Body of pancreas (tissue), 4 donors: ENCODE measurements at regions not wholly inside any gene's neighbourhood (a gene's known extent, or its start where the extent isn't known, plus 50 kb on each side); places are given as distances from the start of the nearest gene placed in this dataset.

Source experiments
- ATAC-seq: fragments of 150-250 bp; one replicate; pipeline ENCODE4 v1.9.1; 2016
- DNase-seq, 4 donors: peaks; one replicate each; pipeline ENCODE4 v3.0.0-alpha.2; 2019
- H3K27ac ChIP-seq, 4 donors: fragments of 200-600 bp; sonication (generic); 1 replicate in 3 of 4; 2 replicates in 1 of 4; pipeline versions ENCODE4 v1.5.1 to v1.6.1; 2016 to 2019; ENCODE audit warnings: mild to moderate bottlenecking in 1 of 4, mixed read lengths in 1 of 4, moderate library complexity in 1 of 4
- H3K27me3 ChIP-seq, 2 donors: fragments of 200-600 bp; sonication (generic); one replicate each; pipeline ENCODE4 v1.6.0; 2016; ENCODE audit warnings: mild to moderate bottlenecking in 1 of 2
- H3K36me3 ChIP-seq, 2 donors: fragments of 200-600 bp; sonication (generic); replicated peaks in 1 of 2; 2 replicates each; pipeline ENCODE4 v1.5.1; 2016; ENCODE audit warnings: low read depth in 2 of 2; ENCODE audit not compliant: insufficient read depth in 1 of 2
- H3K4me1 ChIP-seq: fragments of 200-600 bp; sonication (generic); one replicate; pipeline ENCODE4 v1.6.0; 2016
- H3K4me3 ChIP-seq, 2 donors: fragments of 200-600 bp; sonication (generic); 1 replicate in 1 of 2; 2 replicates in 1 of 2; pipeline ENCODE4 v1.5.1; 2016 to 2019
- H3K9me3 ChIP-seq, 3 donors: fragments of 200-600 bp; sonication (generic); 1 replicate in 2 of 3; 2 replicates in 1 of 3; pipeline ENCODE4 v1.5.1; 2016
- CTCF ChIP-seq, 7 experiments: fragments of 450-650 bp in 4 of 7; fragments of 200-600 bp in 3 of 7; sonication (generic) in 3 of 7; IDR thresholded peaks; one replicate each; pipeline ENCODE4 v1.5.1; 2016 to 2019; ENCODE audit warnings: antibody characterized with exemption in 7 of 7
- POLR2A ChIP-seq, 3 donors: fragments of 450-650 bp; IDR thresholded peaks; one replicate each; pipeline ENCODE4 v1.6.1; 2016; ENCODE audit warnings: antibody characterized with exemption in 3 of 3, mild to moderate bottlenecking in 2 of 3
- WGBS, 2 donors: methylation state at CpG; one replicate each; pipeline ENCODE4 v1.1.5; 2017; 5-methylcytosine and 5-hydroxymethylcytosine counted together
- intact Hi-C: fragments of 100-400 bp; cut with DNase I; formaldehyde crosslinking; loops from one replicate; pipeline ENCODE4 v1.15.1; 2023

DNA sequence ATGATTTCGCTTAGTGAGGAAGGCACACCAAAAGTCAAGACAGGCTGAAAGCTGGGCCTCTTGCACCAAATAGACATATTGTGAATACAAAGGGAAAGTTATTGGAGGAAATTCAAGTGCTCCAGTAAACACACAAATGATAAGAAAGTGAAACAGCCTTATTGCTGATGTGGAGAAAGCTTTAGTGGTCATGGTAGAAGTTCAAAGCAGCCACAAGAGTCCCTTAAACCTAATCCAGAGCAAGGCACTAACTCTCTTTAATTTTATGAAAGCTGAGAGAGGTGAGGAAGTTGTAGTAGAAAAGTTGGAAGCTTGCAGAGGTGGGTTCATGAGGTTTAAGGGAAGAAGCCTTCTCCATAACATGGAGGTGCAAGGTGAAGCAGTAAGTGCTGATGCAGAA is 988.3 kb downstream of the VRK1 start:
- intact Hi-C loops, result no loop called here
- Histone ChIP-seq H3K27ac (no peak overlapping the region), H3K36me3 (no peaks in the 10 kb centered on the region), H3K9me3 (no peaks in the 10 kb centered on the region), H3K4me1 (no peaks in the 10 kb centered on the region), H3K4me3 (no peak overlapping the region), H3K27me3 (no peaks in the 10 kb centered on the region)
- WGBS, 2 donors, result 91 to 97% methylated on average over 1 of the region's 1 CpG
- DNase-seq (no peak), ATAC-seq (no peak)
- TF ChIP-seq POLR2A (IDR thresholded peaks at IDR 0.05) (no peak), CTCF (IDR thresholded peaks at IDR 0.05) (no peak)

DNA sequence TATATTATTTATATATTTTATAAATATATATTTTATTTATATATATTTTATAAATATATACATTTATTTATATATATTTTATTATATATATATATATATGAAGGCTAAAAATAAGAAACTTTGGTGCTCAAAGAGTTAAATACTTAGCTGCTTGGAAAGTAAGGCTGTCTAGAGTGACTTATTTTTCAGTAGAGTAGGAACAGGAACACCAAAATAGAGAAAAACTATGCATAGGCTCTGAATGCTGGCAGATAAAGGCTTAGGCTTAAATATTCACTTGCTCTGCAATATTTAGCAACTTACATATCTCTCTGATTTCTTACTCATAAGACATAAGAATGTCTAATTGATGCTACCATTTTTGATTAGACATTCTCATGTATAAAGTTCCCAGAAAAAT is 991.2 kb downstream of the VRK1 start:
- Histone ChIP-seq H3K27me3 (no peaks in the 10 kb centered on the region), H3K36me3 (no peaks in the 10 kb centered on the region), H3K9me3 (no peaks in the 10 kb centered on the region), H3K27ac (no peak overlapping the region), H3K4me1 (no peaks in the 10 kb centered on the region), H3K4me3 (no peak overlapping the region)
- TF ChIP-seq CTCF (IDR thresholded peaks at IDR 0.05) (no peak), POLR2A (IDR thresholded peaks at IDR 0.05) (no peak)
- DNase-seq (no peak), ATAC-seq (no peak)
- intact Hi-C loops, result no loop called here

DNA sequence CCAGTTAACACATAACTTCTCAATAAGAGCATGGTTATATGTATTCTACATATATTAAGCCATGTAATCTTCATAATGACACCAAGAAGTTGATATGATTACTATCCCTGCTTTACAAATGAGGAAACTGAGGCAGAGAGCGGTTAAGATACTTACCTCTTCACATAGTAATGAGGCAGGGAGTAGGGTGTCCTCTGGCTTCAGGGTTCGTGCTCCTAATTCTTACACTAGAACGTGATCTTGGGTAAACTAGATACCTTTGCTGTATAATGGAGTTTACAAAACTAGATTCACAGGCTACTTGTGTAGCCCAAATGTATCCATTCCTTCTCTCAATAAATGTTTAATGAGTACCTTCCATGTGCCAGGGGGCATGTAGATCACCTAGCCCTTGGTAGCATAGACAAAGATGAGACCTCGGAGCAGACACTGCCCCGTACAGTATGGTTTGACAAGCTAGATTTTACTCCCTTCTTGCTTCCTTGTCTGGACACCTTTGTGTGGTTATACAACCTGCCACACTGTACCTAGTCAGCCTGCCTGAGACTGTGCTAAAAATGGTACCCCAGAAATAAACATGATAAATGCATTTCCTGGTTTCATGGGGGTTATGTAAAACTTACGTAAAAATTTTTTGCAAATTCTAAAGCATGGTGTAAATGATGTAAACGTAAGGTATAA is 991.8 kb downstream of the VRK1 start:
- WGBS, 2 donors, result 72 to 79% methylated on average over 7 of the region's 7 CpGs
- intact Hi-C loops, result no loop called here
- no peak for ATAC-seq

GRCh38 chr14:97791072-97791471 is 993.9 kb downstream of the VRK1 start:
- 60 to 73% methylated on average over 6 of the region's 6 CpGs for WGBS, 2 donors
- no peak for TF ChIP-seq POLR2A (IDR thresholded peaks at IDR 0.05)
- no peak for TF ChIP-seq CTCF (IDR thresholded peaks at IDR 0.05)
- H3K27ac ChIP-seq, result no peak overlapping the region

More for the DNA sequence above, 991.8 kb downstream of the VRK1 start:
- no peak for DNase-seq
- Histone ChIP-seq H3K4me3 (no peak overlapping the region), H3K27me3 (no peaks in the 10 kb centered on the region), H3K4me1 (no peaks in the 10 kb centered on the region), H3K27ac (no peak overlapping the region), H3K9me3 (no peaks in the 10 kb centered on the region), H3K36me3 (no peaks in the 10 kb centered on the region)
- TF ChIP-seq CTCF (IDR thresholded peaks at IDR 0.05) (no peak), POLR2A (IDR thresholded peaks at IDR 0.05) (no peak)

GRCh38 chr14:97791906-97792305 is 994.7 kb downstream of the VRK1 start:
- TF ChIP-seq CTCF (IDR thresholded peaks at IDR 0.05) (no peak), POLR2A (IDR thresholded peaks at IDR 0.05) (no peak)
- intact Hi-C loops, result no loop called here
- ATAC-seq (no peak), DNase-seq (no peak)
- Histone ChIP-seq H3K4me1 (no peaks in the 10 kb centered on the region), H3K4me3 (no peak overlapping the region), H3K27ac (no peak overlapping the region), H3K9me3 (no peaks in the 10 kb centered on the region), H3K27me3 (no peaks in the 10 kb centered on the region), H3K36me3 (no peaks in the 10 kb centered on the region)
- WGBS, 2 donors, result 72 to 79% methylated on average over 8 of the region's 8 CpGs

More at GRCh38 chr14:97791072-97791471, 993.9 kb downstream of the VRK1 start:
- intact Hi-C loops, result no loop called here
- Histone ChIP-seq H3K4me1 (no peaks in the 10 kb centered on the region), H3K4me3 (no peak overlapping the region), H3K9me3 (no peaks in the 10 kb centered on the region), H3K27me3 (no peaks in the 10 kb centered on the region), H3K36me3 (no peaks in the 10 kb centered on the region)
- DNase-seq (no peak), ATAC-seq (no peak)
